ENCODE measurements at regions not wholly inside any gene's neighbourhood (a gene's known extent, or its start where the extent isn't known, plus 50 kb on each side); places are given as distances from the start of the nearest gene placed in this dataset.
"Not testable (repeated sequence)": the region's sequence is repeated elsewhere in the genome, so short reads cannot be mapped to it uniquely, and the experiment has no call there.

DNA sequence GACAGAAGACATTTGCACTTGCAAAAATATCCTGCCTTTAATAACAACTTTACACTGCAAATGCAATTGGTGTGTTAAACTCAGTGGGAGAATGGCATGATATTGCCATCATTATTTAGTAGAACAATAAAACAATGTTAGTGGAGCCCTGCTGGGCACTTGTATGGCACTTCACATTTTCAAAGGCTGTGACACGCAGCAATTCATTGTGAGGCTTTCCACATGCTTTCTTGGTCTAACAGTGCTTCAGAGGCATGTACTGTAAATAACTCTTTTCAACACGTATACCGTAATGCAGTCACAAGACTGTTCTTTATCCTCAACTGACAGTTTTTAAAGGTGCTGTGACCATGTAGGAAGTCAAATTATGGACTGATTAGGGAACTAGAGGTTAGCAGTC, 155.5 kb upstream of the EPB41L4A start:
- no peak for DNase-seq

DNA sequence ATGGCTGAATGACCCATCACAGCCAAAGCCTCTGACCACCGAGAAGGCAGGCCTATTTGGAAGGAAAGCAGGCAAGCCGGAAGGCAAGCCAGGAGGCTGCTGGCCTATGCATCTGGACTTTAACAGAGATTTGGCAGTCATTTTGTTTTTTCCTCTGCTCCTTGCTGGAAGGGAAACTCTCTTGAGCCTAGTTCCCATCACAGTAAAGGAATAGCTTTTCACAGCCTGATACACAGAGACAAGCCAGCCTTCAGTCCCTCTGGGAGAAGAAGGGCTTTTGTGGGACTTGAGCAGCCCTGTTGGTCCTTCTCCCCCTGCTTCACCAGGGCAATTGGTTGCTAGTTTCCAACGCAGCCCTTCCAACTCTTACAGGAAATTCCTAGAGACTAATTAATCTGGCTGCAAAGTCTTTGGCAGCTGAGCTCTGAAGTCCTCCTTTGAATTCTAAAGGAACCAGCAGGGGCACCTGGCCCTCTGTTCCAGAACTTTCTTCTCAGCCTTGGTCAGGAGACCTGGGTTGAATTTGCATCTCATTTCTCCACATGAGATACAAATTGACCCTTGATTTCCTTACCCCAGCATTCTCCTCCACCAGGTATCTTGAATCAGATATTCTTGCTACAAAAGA, 157.3 kb upstream of the EPB41L4A start:
- no peak for DNase-seq

DNA sequence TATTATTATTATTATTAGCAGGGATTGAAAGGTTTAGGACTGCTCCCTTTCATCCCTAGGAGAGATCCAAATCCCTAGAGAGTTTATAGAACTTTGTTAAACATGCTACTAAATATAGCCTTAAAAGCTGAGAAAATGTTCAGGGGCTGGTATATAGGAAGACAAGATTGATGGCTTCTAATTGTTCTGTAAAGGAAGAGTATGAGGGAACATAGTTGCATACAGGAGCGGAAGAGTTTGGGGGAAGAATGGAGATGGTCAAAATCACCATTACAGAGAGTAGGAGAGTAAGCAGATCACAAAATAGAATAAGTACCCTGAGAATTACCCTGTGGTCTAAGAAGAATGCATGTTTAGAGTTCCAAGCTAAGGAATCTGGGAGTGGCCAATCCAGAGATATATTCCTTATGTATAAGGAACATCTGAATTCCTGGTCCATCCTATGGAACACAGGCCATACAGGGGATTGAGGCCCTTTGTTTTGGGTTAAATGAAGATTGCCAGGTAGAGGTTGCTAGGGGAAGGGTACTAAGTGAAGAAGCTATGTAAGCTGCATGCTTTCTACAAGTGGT, 158.0 kb upstream of the APC start:
- DNase-seq, result no peak

DNA sequence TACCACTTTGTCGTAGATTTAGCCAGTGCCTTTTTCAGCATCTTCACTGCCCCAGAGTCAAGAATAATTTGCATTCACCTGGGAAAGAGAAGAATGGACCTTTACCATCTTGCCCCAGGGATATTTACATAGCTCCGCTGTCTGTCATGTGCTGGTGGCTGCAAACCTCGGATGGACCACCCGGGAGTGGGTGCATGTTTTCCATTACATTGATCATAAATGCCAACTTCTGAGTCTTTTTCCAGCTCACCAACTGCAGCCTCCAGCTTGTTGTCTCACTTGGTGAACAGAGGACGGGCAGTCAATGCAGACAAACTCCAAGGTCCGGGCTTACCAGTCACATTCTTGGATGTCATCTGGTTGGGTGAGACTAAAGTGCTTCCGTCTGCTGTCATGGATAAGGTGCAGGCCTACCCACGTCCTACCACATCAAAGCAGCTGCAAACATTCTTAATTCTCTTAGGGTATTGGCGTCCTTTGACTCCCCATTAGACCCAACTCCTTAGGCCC, 155.8 kb upstream of the APC start:
- no peak for DNase-seq

DNA sequence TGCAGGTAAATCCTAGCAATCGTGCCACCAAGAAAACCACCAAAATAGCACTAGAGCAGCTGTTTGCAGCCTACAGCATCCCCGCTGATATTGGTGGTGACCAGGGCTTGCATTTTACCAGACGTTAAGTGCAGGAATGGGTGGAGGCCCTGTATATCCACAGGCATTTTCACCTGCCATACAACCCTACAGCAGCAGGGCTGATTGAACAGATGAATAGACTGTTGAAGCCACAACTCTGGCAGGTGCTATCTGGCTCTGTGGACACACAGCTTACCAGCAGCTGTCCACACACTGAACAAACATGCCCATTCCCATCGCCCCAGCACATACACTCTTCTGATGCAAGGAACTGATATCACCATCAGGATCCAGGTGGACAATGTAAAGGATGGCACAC, 154.5 kb upstream of the APC start:
- no peak for DNase-seq

DNA sequence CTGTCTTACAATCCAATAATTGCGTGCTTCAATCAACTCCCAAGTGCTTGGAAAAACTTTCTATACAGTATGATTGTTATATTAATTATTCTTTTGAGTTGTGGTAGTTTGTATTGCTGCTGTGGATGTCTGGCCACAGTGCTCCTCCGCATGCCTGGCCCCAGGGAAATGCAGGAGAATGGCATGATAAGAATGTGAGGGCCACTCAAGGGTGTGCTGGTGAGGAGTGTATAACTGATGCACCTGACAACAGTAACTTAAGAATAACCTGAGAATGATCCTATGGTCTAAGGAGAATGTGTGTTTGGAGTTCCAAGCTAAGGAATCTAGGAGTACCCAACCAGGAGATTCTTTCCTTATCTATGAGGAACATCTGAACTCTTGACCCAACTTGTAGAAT, 152.9 kb upstream of the APC start:
- DNase-seq, result no peak

DNA sequence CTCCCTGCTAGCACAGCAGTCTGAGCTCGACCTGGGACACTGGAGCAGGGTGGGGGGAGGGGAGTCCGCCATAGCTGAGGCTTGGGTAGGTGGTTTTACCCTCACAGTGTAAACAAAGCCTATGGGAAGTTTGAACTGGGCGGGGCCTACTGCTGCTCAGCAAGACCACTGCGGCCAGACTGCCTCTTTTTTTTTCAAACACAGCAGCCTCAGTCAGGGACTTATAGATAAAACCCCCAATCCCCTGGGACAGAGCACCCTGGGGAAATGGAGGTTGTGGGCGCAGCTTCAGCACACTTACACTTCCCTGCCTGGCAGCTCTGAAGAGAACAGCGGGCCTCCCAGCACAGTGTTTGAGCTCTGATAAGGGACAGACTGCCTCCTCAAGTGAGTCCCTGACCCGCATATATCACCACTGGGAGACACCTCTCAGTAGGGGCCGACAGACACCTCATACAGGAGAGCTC, 151.1 kb upstream of the APC start:
- no peak for DNase-seq

DNA sequence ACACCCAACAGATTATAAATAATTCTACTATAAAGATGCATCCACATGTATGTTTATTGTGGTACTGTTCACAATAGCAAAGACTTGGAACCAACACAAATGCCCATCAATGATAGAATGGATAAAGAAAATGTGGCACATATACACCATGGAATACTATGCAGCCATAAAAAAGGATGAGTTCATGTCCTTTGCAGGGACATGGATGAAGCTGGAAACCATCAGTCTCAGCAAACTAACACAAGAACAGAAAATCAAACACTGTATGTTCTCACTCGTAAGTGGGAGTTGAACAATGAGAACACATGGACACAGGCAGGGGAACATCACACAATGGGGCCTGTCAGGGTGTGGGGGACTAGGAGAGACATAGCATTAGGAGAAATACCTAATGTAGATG, 146.8 kb upstream of the APC start:
- DNase-seq, result not testable (repeated sequence)

DNA sequence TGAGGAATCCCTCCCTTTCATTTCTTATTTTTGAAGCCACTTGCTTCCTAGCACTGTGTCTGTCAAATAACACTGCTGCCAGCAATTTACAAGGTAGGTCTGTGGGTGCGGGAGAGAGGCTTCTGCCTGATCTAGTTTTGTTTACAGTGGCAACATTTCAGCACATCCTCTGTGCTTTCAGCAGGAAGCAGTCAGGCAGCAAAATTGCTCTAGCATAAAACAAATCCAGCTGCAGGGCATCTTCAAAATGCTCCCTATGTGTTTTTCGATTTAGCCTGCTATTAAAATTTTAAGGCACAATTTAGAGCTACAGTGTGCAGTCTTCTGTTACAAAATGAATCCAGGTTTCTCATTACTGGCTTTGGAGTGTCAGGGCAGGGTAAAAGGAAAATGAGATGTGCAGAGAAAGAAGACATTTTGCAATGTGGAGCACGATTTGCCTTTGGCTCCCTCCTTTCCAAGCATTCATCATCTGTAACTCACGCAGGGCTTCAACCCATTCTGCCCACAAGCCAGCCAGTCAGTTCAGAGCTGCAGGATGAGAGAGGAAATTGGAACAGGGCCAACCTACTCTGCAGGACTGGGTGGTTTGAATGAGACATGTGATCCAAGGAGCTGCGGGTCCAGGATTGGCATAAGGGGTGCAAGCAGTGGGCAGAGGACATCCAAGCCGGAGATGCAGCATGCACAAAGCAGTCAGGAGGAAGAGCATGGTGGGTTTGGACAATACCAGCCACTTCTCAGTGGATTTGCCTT, 143.4 kb upstream of the APC start:
- peak in 1 of 2 experiments; percentile 20 for DNase-seq

DNA sequence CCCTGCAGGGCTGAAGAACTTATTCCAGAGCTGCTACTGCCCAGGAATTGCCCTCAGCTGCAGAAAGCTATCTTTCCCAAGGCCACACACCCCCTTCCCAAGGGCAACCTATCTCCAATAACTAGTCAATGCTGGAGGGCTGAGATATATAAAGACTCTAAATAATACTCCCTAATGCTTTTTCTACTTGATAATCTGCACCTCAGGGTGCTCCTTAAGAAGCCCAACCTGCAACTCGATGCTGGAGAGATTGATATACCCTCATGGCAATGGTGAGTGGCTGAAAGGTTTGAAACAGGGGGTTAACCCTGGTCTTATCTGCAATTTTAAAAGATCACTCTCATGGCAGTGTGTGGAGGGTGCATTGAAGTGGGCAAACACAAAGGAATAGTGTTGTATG, 142.7 kb upstream of the APC start:
- no peak for DNase-seq

DNA sequence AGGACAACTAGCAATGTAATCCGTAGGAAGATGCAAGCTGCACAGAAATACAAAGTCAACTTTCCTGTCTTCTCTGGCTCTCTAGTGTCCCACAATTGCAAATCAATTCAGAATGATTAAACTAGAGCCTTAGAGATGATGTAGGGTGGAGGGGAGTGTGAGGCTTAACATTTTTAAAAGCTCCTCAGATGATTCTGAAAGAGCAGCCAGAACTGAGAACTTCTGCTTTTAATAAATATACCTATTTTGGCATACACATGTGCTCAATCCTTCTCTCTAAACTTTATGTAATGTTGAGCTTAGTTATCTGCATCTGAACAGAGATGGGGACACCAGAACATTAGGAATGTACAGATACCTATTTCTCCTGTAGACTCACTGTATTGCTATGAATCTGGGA, 139.9 kb upstream of the APC start:
- no peak for DNase-seq

DNA sequence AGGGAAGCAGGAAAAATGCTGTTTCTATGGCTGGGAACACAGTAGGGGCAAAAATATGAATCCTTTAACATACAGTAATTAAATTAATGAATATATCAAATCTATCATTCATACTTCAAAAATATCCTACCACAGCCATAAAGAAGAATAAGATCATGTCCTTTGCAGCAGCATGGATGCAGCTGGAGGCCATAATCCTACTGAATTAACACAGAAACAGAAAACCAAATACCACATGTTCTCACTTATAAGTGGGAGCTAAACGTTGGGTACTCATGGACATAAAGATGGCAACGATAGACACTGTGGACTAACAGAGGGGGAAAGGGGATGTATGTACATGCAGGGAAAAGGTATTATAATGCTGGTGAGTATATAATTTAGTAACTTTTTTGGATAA, 137.2 kb upstream of the APC start:
- DNase-seq, result not testable (repeated sequence)

DNA sequence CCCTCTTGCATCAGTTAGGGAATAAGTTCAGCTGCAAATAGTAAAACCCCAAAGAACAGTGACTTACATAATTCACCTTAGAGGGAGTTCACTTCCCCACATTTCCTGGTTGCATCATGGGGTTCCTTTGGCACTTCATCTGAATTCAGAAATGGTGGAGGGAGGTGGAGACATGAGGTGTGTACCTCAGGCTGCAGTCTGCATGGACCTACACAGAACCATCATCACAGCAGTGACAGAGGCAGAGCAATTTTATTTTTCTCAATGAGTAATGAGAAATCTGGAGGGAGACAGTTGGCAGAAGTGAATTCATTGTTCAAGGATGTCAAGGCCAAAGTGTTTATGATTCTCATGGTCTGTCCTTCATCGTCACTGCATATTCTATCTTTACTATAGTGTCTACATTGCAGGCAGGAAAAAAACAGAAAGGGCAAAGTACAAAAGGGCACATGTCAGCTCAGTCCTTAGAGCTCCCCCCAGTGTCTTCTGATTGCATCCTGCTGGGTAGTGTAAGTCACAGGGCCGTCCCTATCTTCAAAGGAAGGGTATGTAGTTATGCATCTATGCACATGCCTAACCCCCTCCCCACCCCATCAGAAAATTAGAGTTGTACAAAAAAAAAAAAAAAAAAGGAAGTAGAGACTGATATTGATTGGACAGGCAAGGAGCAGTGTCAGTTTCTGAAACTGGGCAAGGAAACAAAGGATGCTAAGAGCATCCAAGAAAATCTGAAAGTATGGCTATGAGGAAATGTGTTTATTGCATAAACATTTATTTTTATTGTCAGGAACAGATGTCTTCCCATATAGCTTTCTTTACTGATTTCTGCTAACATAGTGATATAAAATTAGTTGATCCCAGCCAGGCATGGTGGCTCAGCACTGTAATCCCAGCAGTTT, 132.7 kb upstream of the APC start:
- peak; percentile 65 to 67 for DNase-seq

DNA sequence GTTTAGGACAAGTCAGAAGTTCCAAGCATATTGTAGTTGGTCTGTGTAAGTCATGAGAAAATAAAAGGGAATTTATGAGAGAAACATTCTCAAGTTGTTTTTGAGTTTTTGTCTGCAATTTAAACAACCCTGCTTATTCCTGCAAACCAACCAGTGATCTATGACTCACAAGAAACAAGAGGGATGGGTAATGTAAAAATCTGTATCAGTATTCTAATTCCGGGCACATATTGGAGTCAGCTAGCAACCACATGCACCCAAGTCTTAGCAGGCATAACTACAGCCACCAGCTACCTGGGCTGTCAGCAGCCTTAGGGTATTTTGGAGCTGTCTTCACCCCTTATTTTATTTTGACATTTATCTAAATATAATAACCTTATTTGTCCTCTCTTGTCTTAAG, 128.7 kb upstream of the APC start:
- no peak for DNase-seq

DNA sequence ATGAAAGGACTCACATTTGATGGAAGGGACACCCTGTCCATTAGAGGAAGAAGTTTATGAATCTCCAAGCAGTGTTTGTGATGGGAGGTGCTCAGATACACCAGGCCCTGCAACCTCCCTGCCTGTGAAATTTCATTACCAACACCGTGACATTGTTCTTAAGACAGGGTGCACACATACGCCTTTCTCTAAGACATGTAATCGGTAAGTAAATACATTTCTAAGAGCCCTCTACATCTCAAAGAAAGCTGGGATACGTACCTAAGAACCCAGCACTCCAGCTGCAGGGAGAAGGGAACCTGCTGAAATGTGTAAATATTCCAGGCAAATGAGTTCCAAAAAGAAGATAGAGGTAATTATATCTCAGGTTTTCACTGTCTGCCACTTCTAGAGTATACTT, 125.0 kb upstream of the APC start:
- no peak for DNase-seq

DNA sequence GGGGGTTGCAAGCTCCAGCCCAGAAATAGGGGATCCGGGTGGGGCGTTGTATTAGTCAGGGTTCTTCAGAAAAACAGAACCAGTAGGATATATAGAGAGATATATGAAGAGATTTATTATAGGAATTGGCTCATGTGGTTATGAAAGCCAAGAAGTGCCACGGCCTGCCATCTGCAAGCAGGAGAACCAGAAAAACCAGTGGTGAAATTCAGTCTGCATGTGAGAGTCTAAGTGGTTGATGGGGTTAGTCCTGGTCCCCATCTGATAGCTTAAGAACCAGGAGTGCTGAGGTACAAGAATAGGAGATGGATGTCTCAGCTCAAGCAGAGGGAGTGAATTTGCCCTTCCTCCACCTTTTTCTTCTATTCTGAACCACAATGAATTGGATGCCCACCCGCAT, 123.4 kb upstream of the APC start:
- no peak for DNase-seq

DNA sequence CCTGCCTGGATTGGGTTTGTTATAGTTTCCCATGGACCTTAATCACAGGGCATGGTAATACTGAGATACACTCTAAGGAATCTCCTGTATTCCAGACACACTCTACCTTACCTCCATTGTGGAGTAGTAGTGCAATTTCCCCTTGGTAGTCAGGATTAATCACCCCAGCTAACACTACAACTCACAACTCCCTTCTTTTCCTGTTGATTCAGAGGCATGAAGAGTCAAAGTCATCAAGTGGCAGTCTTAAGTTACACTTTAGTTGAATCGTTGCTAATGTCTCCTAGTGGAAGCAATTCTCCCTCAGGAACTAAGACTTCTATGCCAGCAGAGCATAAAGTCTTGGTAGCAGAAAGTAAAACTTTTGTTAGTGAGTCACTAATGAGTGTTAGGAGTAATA, 122.7 kb upstream of the APC start:
- DNase-seq, result no peak

DNA sequence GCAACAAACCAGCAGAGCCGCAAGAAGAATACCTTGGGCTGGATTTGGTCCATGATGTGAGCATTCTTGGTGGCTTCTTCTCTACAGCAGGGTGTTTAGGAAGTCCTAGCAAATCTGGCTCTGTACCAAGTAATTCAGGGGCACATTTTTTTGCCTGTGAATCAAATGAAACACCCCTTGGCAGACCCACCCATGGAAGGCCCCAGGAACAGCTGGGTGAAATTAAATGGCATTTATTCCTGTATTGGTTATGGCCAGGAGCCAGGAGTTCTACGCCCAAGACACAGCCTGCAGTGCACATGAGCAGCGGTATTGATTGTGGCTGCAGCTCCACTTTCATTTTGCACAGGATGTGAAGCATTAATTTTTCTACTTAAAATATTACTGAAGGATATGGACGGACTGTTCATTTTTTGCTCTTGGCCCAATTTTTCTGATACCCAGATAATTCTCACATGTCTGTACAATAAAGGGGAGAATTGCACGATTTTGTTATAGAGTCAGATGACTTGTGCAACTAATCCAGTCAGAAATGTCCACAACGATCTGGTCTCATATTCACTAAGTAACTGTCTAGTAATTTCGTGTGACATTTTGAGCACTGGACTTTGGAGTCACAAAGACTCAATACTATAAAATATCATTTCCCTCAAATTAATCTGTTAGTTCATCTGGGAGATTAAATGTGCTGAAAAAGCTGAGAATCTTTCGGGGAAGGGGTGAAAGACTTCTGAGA, 120.7 kb upstream of the APC start:
- DNase-seq, result no peak

DNA sequence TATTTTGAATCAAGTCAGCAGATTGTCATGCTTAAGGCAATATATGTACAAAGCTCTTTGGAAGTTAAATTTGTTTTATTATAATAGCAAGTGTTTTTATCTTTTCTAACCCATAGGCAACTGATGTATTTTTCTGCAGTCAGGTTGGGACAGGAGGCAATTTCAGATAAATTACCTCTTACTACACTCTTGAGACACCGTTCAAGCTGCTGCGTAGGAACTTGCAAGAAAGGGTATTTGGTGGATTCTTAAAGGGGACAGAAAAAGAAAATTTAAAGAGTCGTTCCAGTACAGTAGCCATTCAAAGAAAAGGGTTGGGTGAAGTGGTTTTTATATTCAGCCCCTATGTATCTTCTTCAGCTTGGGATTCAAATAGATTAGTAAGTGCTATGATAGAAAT, 112.4 kb upstream of the APC start:
- no peak for DNase-seq

DNA sequence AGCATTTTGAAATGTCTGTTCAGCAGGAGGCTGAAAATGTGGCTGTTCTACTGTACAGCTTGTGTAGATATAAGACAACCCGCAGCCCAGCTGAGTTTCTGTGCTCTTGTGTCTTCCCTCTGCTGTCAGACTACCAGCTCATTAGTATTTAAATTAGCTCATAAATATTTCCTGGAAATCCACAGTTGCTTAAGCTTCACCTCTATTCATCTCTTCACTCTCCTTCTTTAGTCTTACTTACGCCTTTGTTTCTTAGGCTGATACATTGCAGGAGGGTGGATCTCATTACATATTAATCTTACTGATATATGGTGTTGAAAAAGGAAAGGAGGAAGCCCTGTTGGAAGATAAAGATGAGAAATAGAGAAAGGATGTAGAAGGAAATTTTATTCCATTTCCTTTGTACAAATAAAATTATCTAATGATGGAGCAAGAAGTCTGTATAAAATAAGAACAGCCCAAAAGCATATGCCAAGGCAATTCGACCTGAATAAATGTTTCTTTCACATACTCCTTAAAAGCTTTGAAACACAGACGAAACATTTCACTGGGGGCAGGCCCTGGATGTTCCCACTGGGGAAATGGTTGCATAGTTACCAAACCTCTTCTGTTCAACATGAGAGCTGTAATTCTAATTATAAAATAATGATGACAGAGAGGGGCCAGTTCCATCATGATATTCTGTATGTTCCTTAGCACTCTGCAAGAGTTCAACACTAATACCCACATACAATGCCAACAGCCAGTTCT, 111.8 kb upstream of the APC start:
- DNase-seq, result no peak

DNA sequence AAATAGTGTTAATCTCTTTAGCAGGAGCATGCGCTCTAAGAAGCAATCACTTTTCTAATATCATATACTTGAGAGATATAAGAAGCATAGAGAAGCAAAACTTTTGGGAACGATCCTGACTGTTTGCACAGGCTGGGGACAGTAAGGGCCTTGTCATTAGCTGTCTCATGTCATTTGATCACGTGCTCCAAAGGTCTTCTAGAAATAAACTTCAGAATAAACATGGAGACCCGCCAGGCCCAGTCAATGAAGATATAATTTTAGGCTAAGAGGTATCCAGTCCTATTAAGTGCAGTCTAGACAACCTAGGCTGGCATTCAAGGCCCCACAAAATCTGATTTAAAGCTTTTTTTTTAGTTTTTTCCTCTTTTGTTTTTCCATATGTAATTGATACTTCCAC, 111.0 kb upstream of the APC start:
- DNase-seq, result no peak
